Vagina (tissue), 2 donors: ENCODE measurements at regions not wholly inside any gene's neighbourhood (a gene's known extent, or its start where the extent isn't known, plus 50 kb on each side); places are given as distances from the start of the nearest gene placed in this dataset.

Source experiments
- DNase-seq, 2 donors: peaks; one replicate each; pipeline ENCODE4 v3.0.0-alpha.2; 2017; ENCODE audit errors: extremely low spot score in 2 of 2
- H3K27ac ChIP-seq: fragments of 200-600 bp; sonication (generic); one replicate; pipeline ENCODE4 v1.5.1; 2019
- H3K27me3 ChIP-seq: fragments of 200-600 bp; sonication (generic); one replicate; pipeline ENCODE4 v1.5.1; 2019
- H3K36me3 ChIP-seq, 2 donors: fragments of 200-600 bp; sonication (generic); one replicate each; pipeline ENCODE4 v1.5.1; 2017 to 2019
- H3K4me1 ChIP-seq: fragments of 200-600 bp; sonication (generic); one replicate; pipeline ENCODE4 v1.5.1; 2019
- H3K4me3 ChIP-seq, 2 donors: fragments of 200-600 bp; sonication (generic); 1 replicate in 1 of 2; 2 replicates in 1 of 2; pipeline ENCODE4 v1.5.1; 2016 to 2019
- H3K9me3 ChIP-seq: fragments of 200-600 bp; sonication (generic); one replicate; pipeline ENCODE4 v1.5.1; 2019
- CTCF ChIP-seq, 3 experiments: fragments of 450-650 bp in 2 of 3; fragments of 200-600 bp in 1 of 3; sonication (generic) in 1 of 3; IDR thresholded peaks; one replicate each; pipeline ENCODE4 v1.5.1; 2017 to 2019; ENCODE audit warnings: antibody characterized with exemption in 3 of 3, mild to moderate bottlenecking in 2 of 3, moderate library complexity in 2 of 3
- POLR2A ChIP-seq, 2 donors: fragments of 450-650 bp; IDR thresholded peaks; one replicate each; pipeline ENCODE4 v1.6.1; 2017; ENCODE audit warnings: antibody characterized with exemption in 2 of 2, mild to moderate bottlenecking in 2 of 2, moderate library complexity in 2 of 2
- POLR2AphosphoS5 ChIP-seq, 2 donors: sonication (generic); formaldehyde crosslinking; IDR thresholded peaks; one replicate each; pipeline ENCODE4 v1.9.0; 2017; ENCODE audit warnings: antibody characterized with exemption in 2 of 2, mild to moderate bottlenecking in 2 of 2, low read depth in 1 of 2; ENCODE audit not compliant: insufficient read depth in 1 of 2
- intact Hi-C: fragments of 100-400 bp; cut with DNase I; formaldehyde crosslinking; loops from one replicate; pipeline ENCODE4 v1.15.1; 2023

DNA sequence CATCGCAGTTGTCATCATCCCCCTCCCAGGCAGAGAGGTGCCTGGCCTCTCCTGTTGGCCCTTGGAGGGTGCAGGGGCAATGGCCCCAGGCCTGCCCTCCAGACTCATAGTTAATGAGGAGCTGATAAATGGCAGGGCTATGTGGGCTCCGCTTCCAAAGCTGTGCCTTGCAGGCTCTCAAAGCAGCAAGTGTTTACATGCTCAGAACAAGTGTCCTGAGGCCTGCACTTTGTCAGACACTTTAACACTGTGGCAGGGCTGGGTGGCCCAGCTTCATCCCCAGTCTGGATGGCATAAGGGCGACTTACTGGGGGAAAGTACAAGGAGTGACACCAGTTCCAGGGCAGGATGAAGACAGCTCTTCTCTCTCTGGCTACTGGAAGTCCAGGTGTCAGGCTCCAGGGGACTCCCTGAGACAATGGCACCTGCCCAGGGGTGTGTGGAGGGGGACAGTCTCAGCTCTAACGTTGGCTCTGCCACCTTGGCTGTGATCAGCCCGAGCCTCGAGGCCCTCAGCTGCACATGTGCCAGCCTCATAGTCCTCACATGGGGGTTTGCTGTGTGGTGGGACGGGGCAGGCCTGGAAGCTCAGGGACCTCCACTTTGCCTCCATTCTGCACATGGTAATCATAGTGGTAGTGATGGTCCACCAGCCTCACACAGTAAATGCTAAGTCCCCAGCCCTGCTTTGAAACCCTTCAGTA is 153.4 kb downstream of the BARX1 start:
- intact Hi-C loops: no loop called here
- no peaks in the 10 kb centered on the region for H3K27me3 ChIP-seq
- H3K4me1 ChIP-seq: no peaks in the 10 kb centered on the region
- no peak for DNase-seq
- H3K4me3 ChIP-seq: no peak overlapping the region
- H3K36me3 ChIP-seq: no peaks in the 10 kb centered on the region
- no peak overlapping the region for H3K27ac ChIP-seq
- H3K9me3 ChIP-seq: no peaks in the 10 kb centered on the region
- TF ChIP-seq POLR2AphosphoS5 (IDR thresholded peaks at IDR 0.05; ENCODE audit: insufficient read depth in 1 of 2, low read depth in 1 of 2) (no peak), POLR2A (IDR thresholded peaks at IDR 0.05) (no peak), CTCF (IDR thresholded peaks at IDR 0.05) (no peak)

- Histone ChIP-seq H3K4me3 (no peak overlapping the region), H3K27me3 (no peaks in the 10 kb centered on the region), H3K27ac (no peak overlapping the region), H3K9me3 (no peaks in the 10 kb centered on the region), H3K4me1 (no peaks in the 10 kb centered on the region), H3K36me3 (no peaks in the 10 kb centered on the region)
- intact Hi-C loops: no loop called here
- TF ChIP-seq POLR2AphosphoS5 (IDR thresholded peaks at IDR 0.05; ENCODE audit: insufficient read depth in 1 of 2, low read depth in 1 of 2): no peak
- TF ChIP-seq CTCF (IDR thresholded peaks at IDR 0.05): no peak
- no peak for TF ChIP-seq POLR2A (IDR thresholded peaks at IDR 0.05)
- DNase-seq: peak in 1 of 2 donors; percentile 70
These were observed 154.0 kb downstream of the BARX1 start for GRCh38 chr9:93801120-93801519.

GRCh38 chr9:93792358-93792757 is 162.8 kb downstream of the BARX1 start:
- DNase-seq: no peak
- Histone ChIP-seq H3K4me1 (no peaks in the 10 kb centered on the region), H3K27me3 (no peaks in the 10 kb centered on the region), H3K9me3 (no peaks in the 10 kb centered on the region), H3K27ac (no peak overlapping the region), H3K4me3 (no peak overlapping the region), H3K36me3 (no peaks in the 10 kb centered on the region)
- intact Hi-C loops: no loop called here
- TF ChIP-seq POLR2A (IDR thresholded peaks at IDR 0.05): no peak

- H3K4me3 ChIP-seq: no peak overlapping the region
- DNase-seq: no peak
- intact Hi-C loops: no loop called here
- H3K27me3 ChIP-seq: no peaks in the 10 kb centered on the region
- H3K9me3 ChIP-seq: no peaks in the 10 kb centered on the region
- TF ChIP-seq POLR2AphosphoS5 (IDR thresholded peaks at IDR 0.05; ENCODE audit: insufficient read depth in 1 of 2, low read depth in 1 of 2): no peak
- no peak for TF ChIP-seq POLR2A (IDR thresholded peaks at IDR 0.05)
- no peak for TF ChIP-seq CTCF (IDR thresholded peaks at IDR 0.05)
- H3K36me3 ChIP-seq: no peaks in the 10 kb centered on the region
- H3K27ac ChIP-seq: no peak overlapping the region
- no peaks in the 10 kb centered on the region for H3K4me1 ChIP-seq
These were observed 169.0 kb downstream of the BARX1 start for GRCh38 chr9:93786204-93786603.

- H3K27me3 ChIP-seq: no peaks in the 10 kb centered on the region
- no peaks in the 10 kb centered on the region for H3K4me1 ChIP-seq
- no peaks in the 10 kb centered on the region for H3K36me3 ChIP-seq
- TF ChIP-seq POLR2A (IDR thresholded peaks at IDR 0.05) (no peak), POLR2AphosphoS5 (IDR thresholded peaks at IDR 0.05; ENCODE audit: insufficient read depth in 1 of 2, low read depth in 1 of 2) (no peak), CTCF (IDR thresholded peaks at IDR 0.05) (no peak)
- intact Hi-C loops: no loop called here
- H3K27ac ChIP-seq: no peak overlapping the region
- no peaks in the 10 kb centered on the region for H3K9me3 ChIP-seq
- H3K4me3 ChIP-seq: no peak overlapping the region
- no peak for DNase-seq
These were observed 178.3 kb downstream of the BARX1 start for GRCh38 chr9:93776873-93777272.
